Naive thymus-derived CD8-positive, alpha-beta T cell (primary cell): ENCODE measurements at regions not wholly inside any gene's neighbourhood (a gene's known extent, or its start where the extent isn't known, plus 50 kb on each side); places are given as distances from the start of the nearest gene placed in this dataset.
"Not testable (repeated sequence)": the region's sequence is repeated elsewhere in the genome, so short reads cannot be mapped to it uniquely, and the experiment has no call there.

Experiments used
- ATAC-seq, 2 donors: fragments of 150-1000 bp; cut with Tn5 transposase in 1 of 2; sonication (Bioruptor Pico), chemical (Tn5 transposase) in 1 of 2; 1 replicate in 1 of 2; 2 replicates in 1 of 2; pipeline ENCODE4 v1.10.0; 2021; ENCODE audit warnings: mild to moderate bottlenecking in 2 of 2, moderate library complexity in 2 of 2
- POLR2A ChIA-PET: fragments of 350-600 bp; sonication (Branson Sonifier 250); formaldehyde crosslinking; loops from one replicate; lab custom pipeline; 2021; ENCODE audit warnings: antibody characterized with exemption; lab: Charles Lee
- DNase-seq, 10 donors: peaks; one replicate each; pipeline versions ENCODE4 v3.0.0 to v3.0.0-alpha.2; 2020 to 2022
- H3K27ac Mint-ChIP-seq, 10 donors: one replicate each; pipeline ENCODE4 v1.8.0; 2020 to 2022; ENCODE audit warnings: mild to moderate bottlenecking in 10 of 10, mixed read lengths in 10 of 10, moderate library complexity in 4 of 10, inconsistent platforms in 1 of 10
- H3K27me3 Mint-ChIP-seq, 5 donors: one replicate each; pipeline ENCODE4 v1.8.0; 2021 to 2022; ENCODE audit warnings: mixed read lengths in 5 of 5
- H3K36me3 Mint-ChIP-seq, 3 donors: one replicate each; pipeline ENCODE4 v1.8.0; 2020 to 2022; ENCODE audit warnings: mixed read lengths in 3 of 3, mild to moderate bottlenecking in 2 of 3, inconsistent platforms in 1 of 3
- H3K4me1 Mint-ChIP-seq, 4 donors: one replicate each; pipeline ENCODE4 v1.8.0; 2021 to 2022; ENCODE audit warnings: mixed read lengths in 4 of 4
- H3K4me3 Mint-ChIP-seq, 10 donors: one replicate each; pipeline ENCODE4 v1.8.0; 2020 to 2022; ENCODE audit warnings: mild to moderate bottlenecking in 10 of 10, mixed read lengths in 10 of 10, moderate library complexity in 6 of 10, inconsistent platforms in 1 of 10
- H3K9me3 Mint-ChIP-seq, 9 donors: one replicate each; pipeline ENCODE4 v1.8.0; 2020 to 2022; ENCODE audit warnings: mixed read lengths in 9 of 9, mild to moderate bottlenecking in 3 of 9, inconsistent platforms in 1 of 9, moderate library complexity in 1 of 9

GRCh38 chr4:45425135-45425534 lies 698.7 kb downstream of the GABRG1 start:
- ATAC-seq (no peak), DNase-seq (no peak)
- peaks cover 0 to 5% (median 0%) of the 10 kb centered on the region in 3 donors for H3K36me3 Mint-ChIP-seq
- H3K9me3 Mint-ChIP-seq = peaks cover 0 to 31% (median 9%) of the 10 kb centered on the region in 9 donors
- H3K4me1 Mint-ChIP-seq = no peaks in the 10 kb centered on the region
- H3K27me3 Mint-ChIP-seq = no peaks in the 10 kb centered on the region
- POLR2A ChIA-PET = no interaction called here
- no peak overlapping the region for H3K4me3 Mint-ChIP-seq
- H3K27ac Mint-ChIP-seq = no peak overlapping the region

DNA sequence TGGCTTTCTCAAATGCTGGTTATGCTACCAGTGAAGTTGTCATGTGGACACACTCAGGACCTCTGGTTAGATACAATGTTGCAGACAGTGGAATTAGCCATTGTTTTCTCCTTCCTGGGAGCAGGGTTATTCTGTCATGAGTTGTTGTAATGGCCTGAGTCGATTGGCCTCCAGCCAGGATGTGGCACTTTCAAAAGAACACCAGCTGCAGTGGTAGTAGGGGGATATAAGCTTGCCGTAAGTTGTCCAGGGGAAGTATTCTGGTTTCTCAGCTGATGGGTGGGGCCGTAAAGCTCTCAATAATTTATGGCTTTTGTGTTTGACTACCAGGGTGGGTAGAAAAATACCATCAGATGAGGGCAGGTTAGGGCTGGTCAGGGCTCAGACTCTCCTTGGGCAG lies 697.5 kb upstream of the GNPDA2 start:
- no peaks in the 10 kb centered on the region for H3K4me1 Mint-ChIP-seq
- ATAC-seq (no peak), DNase-seq (no peak)
- peaks cover 0 to 5% (median 0%) of the 10 kb centered on the region in 3 donors for H3K36me3 Mint-ChIP-seq
- H3K27ac Mint-ChIP-seq = no peak overlapping the region
- H3K27me3 Mint-ChIP-seq = no peaks in the 10 kb centered on the region
- POLR2A ChIA-PET = no interaction called here
- no peak overlapping the region for H3K4me3 Mint-ChIP-seq
- peaks cover 0 to 31% (median 10%) of the 10 kb centered on the region in 9 donors for H3K9me3 Mint-ChIP-seq

GRCh38 chr4:45420091-45420674 lies 693.8 kb upstream of the GNPDA2 start:
- peaks cover 0 to 31% (median 12%) of the 10 kb centered on the region in 9 donors for H3K9me3 Mint-ChIP-seq
- H3K27me3 Mint-ChIP-seq, H3K4me1 Mint-ChIP-seq, POLR2A ChIA-PET, ATAC-seq, H3K27ac Mint-ChIP-seq, H3K4me3 Mint-ChIP-seq, H3K36me3 Mint-ChIP-seq: not testable (repeated sequence)
- DNase-seq = peak in 1 of 10 donors; percentile 3

GRCh38 chr4:45410701-45411210 lies 684.4 kb upstream of the GNPDA2 start:
- peaks cover 0 to 12% (median 8%) of the 10 kb centered on the region in 9 donors for H3K9me3 Mint-ChIP-seq
- H3K4me3 Mint-ChIP-seq = no peak overlapping the region
- ATAC-seq (no peak), DNase-seq (no peak)
- no peak overlapping the region for H3K27ac Mint-ChIP-seq
- POLR2A ChIA-PET = no interaction called here
- H3K36me3 Mint-ChIP-seq = no peaks in the 10 kb centered on the region
- no peaks in the 10 kb centered on the region for H3K4me1 Mint-ChIP-seq
- no peaks in the 10 kb centered on the region for H3K27me3 Mint-ChIP-seq

- no peaks in the 10 kb centered on the region for H3K4me1 Mint-ChIP-seq
- no peak overlapping the region for H3K27ac Mint-ChIP-seq
- POLR2A ChIA-PET = no interaction called here
- H3K27me3 Mint-ChIP-seq = no peaks in the 10 kb centered on the region
- H3K4me3 Mint-ChIP-seq = no peak overlapping the region
- H3K9me3 Mint-ChIP-seq = peaks cover 0 to 15% (median 9%) of the 10 kb centered on the region in 9 donors
- ATAC-seq (no peak), DNase-seq (no peak)
- H3K36me3 Mint-ChIP-seq = no peaks in the 10 kb centered on the region
Measured at GRCh38 chr4:45409536-45409935, 683.2 kb upstream of the GNPDA2 start.

DNA sequence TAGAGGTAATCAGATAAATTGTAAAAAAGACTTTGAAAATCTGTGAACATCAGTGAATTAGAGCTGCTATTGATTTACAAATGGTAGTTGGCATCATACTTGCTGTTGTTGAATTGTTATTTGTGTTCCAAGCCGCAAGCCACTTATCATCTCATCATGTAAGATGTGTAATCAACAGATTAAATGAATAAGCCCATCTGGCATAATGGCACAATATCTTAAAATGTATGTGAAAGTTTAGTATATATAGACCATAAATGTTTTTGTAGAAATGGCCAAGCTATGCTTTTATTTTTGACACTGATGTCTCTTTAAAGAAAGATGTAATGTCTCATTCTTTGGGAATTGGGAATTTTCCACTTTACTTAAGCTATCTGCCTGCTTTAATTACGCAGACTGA lies 682.6 kb upstream of the GNPDA2 start:
- DNase-seq (no peak), ATAC-seq (no peak)
- H3K4me3 Mint-ChIP-seq = no peak overlapping the region
- H3K36me3 Mint-ChIP-seq = no peaks in the 10 kb centered on the region
- POLR2A ChIA-PET = no interaction called here
- no peaks in the 10 kb centered on the region for H3K27me3 Mint-ChIP-seq
- no peaks in the 10 kb centered on the region for H3K4me1 Mint-ChIP-seq
- no peak overlapping the region for H3K27ac Mint-ChIP-seq
- H3K9me3 Mint-ChIP-seq = peaks cover 0 to 16% (median 10%) of the 10 kb centered on the region in 9 donors

- Mint-ChIP-seq H3K4me1 (no peaks in the 10 kb centered on the region), H3K27me3 (no peaks in the 10 kb centered on the region), H3K27ac (no peak overlapping the region), H3K36me3 (peaks cover 0 to 4% (median 0%) of the 10 kb centered on the region in 3 donors), H3K4me3 (no peak overlapping the region), H3K9me3 (peaks cover 9 to 48% (median 15%) of the 10 kb centered on the region in 9 donors)
- DNase-seq = no peak
- POLR2A ChIA-PET = no interaction called here
- no peak for ATAC-seq
Measured at GRCh38 chr4:45399116-45399515, 672.8 kb upstream of the GNPDA2 start.

- POLR2A ChIA-PET = no interaction called here
- no peaks in the 10 kb centered on the region for H3K36me3 Mint-ChIP-seq
- DNase-seq = no peak
- peaks cover 0 to 26% (median 12%) of the 10 kb centered on the region in 9 donors for H3K9me3 Mint-ChIP-seq
- no peaks in the 10 kb centered on the region for H3K27me3 Mint-ChIP-seq
- no peak for ATAC-seq
- no peaks in the 10 kb centered on the region for H3K4me1 Mint-ChIP-seq
- H3K4me3 Mint-ChIP-seq = no peak overlapping the region
- no peak overlapping the region for H3K27ac Mint-ChIP-seq
Measured at GRCh38 chr4:45385306-45385705, 659.0 kb upstream of the GNPDA2 start.

- H3K27ac Mint-ChIP-seq = no peak overlapping the region
- DNase-seq (no peak), ATAC-seq (no peak)
- no peak overlapping the region for H3K4me3 Mint-ChIP-seq
- no peaks in the 10 kb centered on the region for H3K36me3 Mint-ChIP-seq
- H3K4me1 Mint-ChIP-seq = no peaks in the 10 kb centered on the region
- POLR2A ChIA-PET = no interaction called here
- H3K9me3 Mint-ChIP-seq = peaks cover 0 to 9% (median 5%) of the 10 kb centered on the region in 9 donors
- H3K27me3 Mint-ChIP-seq = no peaks in the 10 kb centered on the region
Measured at GRCh38 chr4:45370408-45370807, 644.1 kb upstream of the GNPDA2 start.

GRCh38 chr4:45368832-45369231 lies 642.5 kb upstream of the GNPDA2 start:
- H3K27me3 Mint-ChIP-seq = no peaks in the 10 kb centered on the region
- H3K27ac Mint-ChIP-seq = no peak overlapping the region
- no peak for ATAC-seq
- no peak overlapping the region for H3K4me3 Mint-ChIP-seq
- no peaks in the 10 kb centered on the region for H3K36me3 Mint-ChIP-seq
- DNase-seq = no peak
- no peaks in the 10 kb centered on the region for H3K4me1 Mint-ChIP-seq
- H3K9me3 Mint-ChIP-seq = peaks cover under 1 to 20% (median 4%) of the 10 kb centered on the region in 9 donors
- POLR2A ChIA-PET = no interaction called here

GRCh38 chr4:45363931-45364330 lies 637.6 kb upstream of the GNPDA2 start:
- H3K9me3 Mint-ChIP-seq = peaks cover 4 to 32% (median 9%) of the 10 kb centered on the region in 9 donors
- DNase-seq (no peak), ATAC-seq (no peak)
- no peaks in the 10 kb centered on the region for H3K4me1 Mint-ChIP-seq
- H3K36me3 Mint-ChIP-seq = peaks cover 0 to 5% (median 0%) of the 10 kb centered on the region in 3 donors
- no peak overlapping the region for H3K27ac Mint-ChIP-seq
- POLR2A ChIA-PET = no interaction called here
- H3K27me3 Mint-ChIP-seq = no peaks in the 10 kb centered on the region
- H3K4me3 Mint-ChIP-seq = no peak overlapping the region

DNA sequence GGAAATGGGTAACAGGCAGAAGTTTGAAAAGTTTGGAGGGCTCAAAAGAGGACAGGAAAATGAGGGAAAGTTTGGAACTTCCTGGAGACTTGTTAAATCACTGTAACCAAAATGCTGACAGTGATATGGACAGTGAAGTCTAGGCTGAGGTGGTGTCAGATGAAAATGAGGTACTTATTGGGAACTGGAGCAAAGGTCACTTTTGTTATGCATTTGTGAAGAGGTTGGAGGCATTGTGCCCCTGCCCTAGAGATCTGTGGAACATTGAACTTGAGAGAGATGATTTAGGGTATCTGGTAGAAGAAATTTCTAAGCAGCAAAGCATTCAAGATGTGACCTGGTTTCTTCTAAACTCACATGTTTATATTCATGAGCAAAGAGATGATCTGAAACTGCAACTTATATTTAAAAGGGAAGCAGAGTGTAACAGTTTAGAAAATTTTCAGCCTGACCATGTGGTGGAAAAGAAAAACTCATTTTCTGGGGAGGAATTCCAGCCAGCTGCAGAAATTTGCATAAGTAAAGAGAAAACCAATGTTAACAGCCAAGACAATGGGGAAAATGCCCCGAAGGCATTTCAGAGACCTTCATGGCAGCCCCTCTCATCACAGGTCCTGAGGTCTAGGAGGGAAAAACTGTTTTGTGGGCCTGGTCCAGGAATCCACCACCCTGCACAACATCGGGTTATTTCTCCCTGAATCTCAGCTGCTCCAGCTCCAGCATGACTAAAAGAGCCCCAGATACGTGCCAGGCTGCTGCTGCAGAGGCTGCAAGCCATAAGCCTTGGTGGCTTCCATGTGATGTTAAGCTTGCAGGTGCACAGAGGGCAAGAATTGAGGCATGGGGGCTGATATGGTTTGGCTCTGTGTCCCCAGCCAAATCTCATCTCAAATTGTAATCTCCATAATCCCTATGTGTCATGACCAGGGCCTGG lies 632.5 kb upstream of the GNPDA2 start:
- ATAC-seq = no peak
- H3K27ac Mint-ChIP-seq = no peak overlapping the region
- no peak for DNase-seq
- H3K9me3 Mint-ChIP-seq = peaks cover 6 to 30% (median 11%) of the 10 kb centered on the region in 9 donors
- no peaks in the 10 kb centered on the region for H3K4me1 Mint-ChIP-seq
- H3K4me3 Mint-ChIP-seq = no peak overlapping the region
- no peaks in the 10 kb centered on the region for H3K27me3 Mint-ChIP-seq
- POLR2A ChIA-PET = no interaction called here
- peaks cover 0 to 5% (median 0%) of the 10 kb centered on the region in 3 donors for H3K36me3 Mint-ChIP-seq

GRCh38 chr4:45353161-45353560 lies 626.8 kb upstream of the GNPDA2 start:
- Mint-ChIP-seq H3K36me3 (no peaks in the 10 kb centered on the region), H3K4me1 (no peaks in the 10 kb centered on the region), H3K9me3 (peaks cover 0 to 10% (median 1%) of the 10 kb centered on the region in 9 donors), H3K4me3 (no peak overlapping the region), H3K27ac (no peak overlapping the region), H3K27me3 (no peaks in the 10 kb centered on the region)
- no peak for ATAC-seq
- POLR2A ChIA-PET = no interaction called here
- no peak for DNase-seq
